ENCODE measurements at regions not wholly inside any gene's neighbourhood (a gene's known extent, or its start where the extent isn't known, plus 50 kb on each side); places are given as distances from the start of the nearest gene placed in this dataset.

DNA sequence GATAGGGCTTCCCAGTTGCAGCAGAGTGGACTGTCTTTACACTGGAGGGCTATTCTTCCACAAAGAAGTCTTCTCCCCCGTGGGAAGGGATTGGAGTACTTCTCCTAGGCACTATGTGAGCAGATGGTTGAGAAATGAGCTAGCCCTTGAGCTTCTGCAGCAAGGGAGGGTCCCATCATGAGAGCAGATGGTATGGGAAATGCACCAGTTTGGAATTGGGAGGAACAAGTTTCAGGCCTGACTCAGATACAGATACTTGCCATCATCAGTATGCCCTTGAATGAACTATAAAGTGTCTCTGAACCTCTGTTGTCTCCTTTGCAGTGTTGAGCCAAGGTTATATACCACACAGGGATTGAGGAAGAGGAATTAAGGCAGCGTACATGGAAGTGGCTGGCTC is 757.4 kb downstream of the RNF144A start:
- Histone ChIP-seq H3K9ac (ENCODE audit: low read length) (no peak overlapping the region), H3F3A (ENCODE audit: insufficient read depth, low read length, poor library complexity, severe bottlenecking) (no peaks in the 10 kb centered on the region), H3K4me3 (ENCODE audit: low read length) (no peak overlapping the region), H3K9me3 (ENCODE audit: low read length) (peaks cover 3% of the 10 kb centered on the region), H3K4me2 (ENCODE audit: low read length) (no peak overlapping the region), H3K27me3 (ENCODE audit: insufficient read depth, low read depth, low read length) (no peaks in the 10 kb centered on the region), H3K9me2 (ENCODE audit: insufficient read depth, low read length) (no peaks in the 10 kb centered on the region), H4K20me1 (ENCODE audit: insufficient read depth) (no peaks in the 10 kb centered on the region), H2AFZ (ENCODE audit: low read depth, low read length) (no peak overlapping the region), H3K27ac (ENCODE audit: low read length) (no peak overlapping the region), H3K79me2 (replicated peaks; ENCODE audit: insufficient read depth, low read length) (no peaks in the 10 kb centered on the region), H3K36me3 (ENCODE audit: insufficient read depth, low read length) (no peaks in the 10 kb centered on the region)
- TF ChIP-seq REST (IDR thresholded peaks at IDR 0.05; ENCODE audit: borderline replicate concordance), result no peak
- no peak for TF ChIP-seq EP300 (conservative IDR thresholded peaks at IDR 0.05; ENCODE audit: poor library complexity, severe bottlenecking)
- TF ChIP-seq RAD21 (conservative IDR thresholded peaks at IDR 0.05), result no peak
- no peak for TF ChIP-seq MXI1 (conservative IDR thresholded peaks at IDR 0.05; ENCODE audit: poor library complexity, severe bottlenecking)
- no peak for TF ChIP-seq EZH2 (IDR thresholded peaks at IDR 0.05; ENCODE audit: borderline replicate concordance, insufficient read depth, low read length, poor library complexity, severe bottlenecking)
- TF ChIP-seq TAF1 (IDR thresholded peaks at IDR 0.05; ENCODE audit: low read depth), result no peak

GRCh38 chr2:7676714-7677113 is 759.5 kb downstream of the RNF144A start:
- peaks cover 3% of the 10 kb centered on the region for H3K9me3 ChIP-seq (ENCODE audit: low read length)
- H3K4me3 ChIP-seq (ENCODE audit: low read length), result no peak overlapping the region
- H3K27me3 ChIP-seq (ENCODE audit: insufficient read depth, low read depth, low read length), result no peaks in the 10 kb centered on the region
- H3K4me2 ChIP-seq (ENCODE audit: low read length), result no peak overlapping the region
- no peaks in the 10 kb centered on the region for H3F3A ChIP-seq (ENCODE audit: insufficient read depth, low read length, poor library complexity, severe bottlenecking)
- no peaks in the 10 kb centered on the region for H4K20me1 ChIP-seq (ENCODE audit: insufficient read depth)
- no peaks in the 10 kb centered on the region for H3K36me3 ChIP-seq (ENCODE audit: insufficient read depth, low read length)
- H3K27ac ChIP-seq (ENCODE audit: low read length), result no peak overlapping the region
- no peaks in the 10 kb centered on the region for H3K79me2 ChIP-seq (replicated peaks; ENCODE audit: insufficient read depth, low read length)
- H3K9ac ChIP-seq (ENCODE audit: low read length), result no peak overlapping the region
- TF ChIP-seq REST (IDR thresholded peaks at IDR 0.05; ENCODE audit: borderline replicate concordance) (no peak), EP300 (conservative IDR thresholded peaks at IDR 0.05; ENCODE audit: poor library complexity, severe bottlenecking) (no peak), CTCF (IDR thresholded peaks at IDR 0.05; ENCODE audit: poor library complexity, severe bottlenecking) (no peak), POLR2AphosphoS5 (IDR thresholded peaks at IDR 0.05) (no peak)
- no peaks in the 10 kb centered on the region for H3K9me2 ChIP-seq (ENCODE audit: insufficient read depth, low read length)
- no peak overlapping the region for H2AFZ ChIP-seq (ENCODE audit: low read depth, low read length)

All from neural cell (in vitro differentiated cells).